ENCODE measurements at regions not wholly inside any gene's neighbourhood (a gene's known extent, or its start where the extent isn't known, plus 50 kb on each side); places are given as distances from the start of the nearest gene placed in this dataset.

DNA sequence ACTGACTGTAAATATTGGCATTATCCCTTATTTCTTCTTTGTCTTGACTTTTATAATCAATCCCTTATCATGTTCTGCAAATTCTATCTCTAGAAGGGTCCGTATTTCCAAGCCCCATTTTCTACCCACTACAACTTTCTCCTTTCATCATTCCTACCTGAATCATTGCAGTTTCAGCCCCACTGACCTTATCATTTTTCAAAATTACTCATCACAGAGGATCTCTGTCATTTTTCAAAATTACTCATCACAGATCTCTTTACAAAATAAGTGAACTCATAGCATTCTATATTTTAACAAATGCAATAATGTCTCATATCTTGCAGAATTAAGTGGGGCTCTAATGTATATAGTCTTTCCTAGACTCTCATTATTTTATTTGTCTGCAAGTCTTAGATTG is 256.9 kb upstream of the COX7C start:
- TF ChIP-seq ZNF292 (CRISPR knock-in tag; IDR thresholded peaks at IDR 0.05; ENCODE audit: borderline replicate concordance, low read depth) (no peak), GABPA (IDR thresholded peaks at IDR 0.05; ENCODE audit: low read depth, low read length) (no peak), GABPA (CRISPR knock-in tag; IDR thresholded peaks at IDR 0.05; ENCODE audit: low read depth) (no peak), MTF1 (CRISPR knock-in tag; IDR thresholded peaks at IDR 0.05) (no peak), NRL (CRISPR knock-in tag; IDR thresholded peaks at IDR 0.05; ENCODE audit: borderline replicate concordance) (no peak), CREM (IDR thresholded peaks at IDR 0.05) (no peak), CREM (CRISPR knock-in tag; IDR thresholded peaks at IDR 0.05) (no peak), IRF2 (CRISPR knock-in tag; IDR thresholded peaks at IDR 0.05) (no peak), HOXA5 (CRISPR knock-in tag; IDR thresholded peaks at IDR 0.05) (no peak), DPF2 (CRISPR knock-in tag; IDR thresholded peaks at IDR 0.05; ENCODE audit: borderline replicate concordance, low read depth) (no peak), ZNF678 (CRISPR knock-in tag; IDR thresholded peaks at IDR 0.05) (no peak), MIXL1 (CRISPR knock-in tag; IDR thresholded peaks at IDR 0.05) (no peak)
- TF ChIP-seq, protein P1, sequence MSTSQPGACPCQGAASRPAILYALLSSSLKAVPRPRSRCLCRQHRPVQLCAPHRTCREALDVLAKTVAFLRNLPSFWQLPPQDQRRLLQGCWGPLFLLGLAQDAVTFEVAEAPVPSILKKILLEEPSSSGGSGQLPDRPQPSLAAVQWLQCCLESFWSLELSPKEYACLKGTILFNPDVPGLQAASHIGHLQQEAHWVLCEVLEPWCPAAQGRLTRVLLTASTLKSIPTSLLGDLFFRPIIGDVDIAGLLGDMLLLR (CRISPR knock-in tag; IDR thresholded peaks at IDR 0.05): no peak
- TF ChIP-seq, protein P2, sequence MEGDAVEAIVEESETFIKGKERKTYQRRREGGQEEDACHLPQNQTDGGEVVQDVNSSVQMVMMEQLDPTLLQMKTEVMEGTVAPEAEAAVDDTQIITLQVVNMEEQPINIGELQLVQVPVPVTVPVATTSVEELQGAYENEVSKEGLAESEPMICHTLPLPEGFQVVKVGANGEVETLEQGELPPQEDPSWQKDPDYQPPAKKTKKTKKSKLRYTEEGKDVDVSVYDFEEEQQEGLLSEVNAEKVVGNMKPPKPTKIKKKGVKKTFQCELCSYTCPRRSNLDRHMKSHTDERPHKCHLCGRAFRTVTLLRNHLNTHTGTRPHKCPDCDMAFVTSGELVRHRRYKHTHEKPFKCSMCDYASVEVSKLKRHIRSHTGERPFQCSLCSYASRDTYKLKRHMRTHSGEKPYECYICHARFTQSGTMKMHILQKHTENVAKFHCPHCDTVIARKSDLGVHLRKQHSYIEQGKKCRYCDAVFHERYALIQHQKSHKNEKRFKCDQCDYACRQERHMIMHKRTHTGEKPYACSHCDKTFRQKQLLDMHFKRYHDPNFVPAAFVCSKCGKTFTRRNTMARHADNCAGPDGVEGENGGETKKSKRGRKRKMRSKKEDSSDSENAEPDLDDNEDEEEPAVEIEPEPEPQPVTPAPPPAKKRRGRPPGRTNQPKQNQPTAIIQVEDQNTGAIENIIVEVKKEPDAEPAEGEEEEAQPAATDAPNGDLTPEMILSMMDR (CRISPR knock-in tag; IDR thresholded peaks at IDR 0.05): no peak

All from HepG2 (cell line).